ENCODE measurements at regions not wholly inside any gene's neighbourhood (a gene's known extent, or its start where the extent isn't known, plus 50 kb on each side); places are given as distances from the start of the nearest gene placed in this dataset.

GRCh38 chr7:46622251-46622650, 701.2 kb upstream of the IGFBP3 start:
- TF ChIP-seq POLR2AphosphoS5 (IDR thresholded peaks at IDR 0.05) (no peak), CTCF (IDR thresholded peaks at IDR 0.05) (no peak), POLR2A (IDR thresholded peaks at IDR 0.05) (no peak)
